NCI-H226 (cell line): ENCODE measurements at regions not wholly inside any gene's neighbourhood (a gene's known extent, or its start where the extent isn't known, plus 50 kb on each side); places are given as distances from the start of the nearest gene placed in this dataset.
A peak's percentile ranks its signal among the peaks of the same experiment; 100 is the strongest.

Experiments used
- DNase-seq: peaks from one replicate; pipeline ENCODE4 v3.0.0-alpha.2; 2015

GRCh38 chr5:44868541-44868940 is 59.8 kb downstream of the MRPS30 start:
- peak; percentile 42 for DNase-seq

GRCh38 chr5:44869928-44870327 is 61.2 kb downstream of the MRPS30 start:
- DNase-seq: no peak

DNA sequence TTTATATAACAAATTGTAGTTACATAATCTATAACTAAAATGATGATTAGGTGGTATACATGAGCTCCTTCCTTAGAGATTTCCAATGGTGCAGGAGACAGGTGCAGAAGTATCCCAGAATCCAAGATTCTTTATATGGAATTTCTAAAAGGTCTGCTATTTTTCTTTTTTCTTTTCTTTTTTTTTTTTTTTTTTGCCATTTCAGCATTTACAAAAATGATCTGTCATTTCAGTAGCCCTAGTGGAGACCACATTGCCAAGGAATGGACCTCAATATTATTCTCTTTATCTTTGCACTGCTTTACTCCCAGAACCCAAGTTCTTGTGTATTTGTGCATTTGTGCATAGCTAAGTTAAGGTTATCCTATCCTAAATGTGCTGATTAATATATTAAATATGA is 61.7 kb downstream of the MRPS30 start:
- DNase-seq: no peak

GRCh38 chr5:44871401-44871800 is 62.7 kb downstream of the MRPS30 start:
- no peak for DNase-seq

GRCh38 chr5:44875661-44876605 is 67.2 kb downstream of the MRPS30 start:
- peak; percentile 84 for DNase-seq

DNA sequence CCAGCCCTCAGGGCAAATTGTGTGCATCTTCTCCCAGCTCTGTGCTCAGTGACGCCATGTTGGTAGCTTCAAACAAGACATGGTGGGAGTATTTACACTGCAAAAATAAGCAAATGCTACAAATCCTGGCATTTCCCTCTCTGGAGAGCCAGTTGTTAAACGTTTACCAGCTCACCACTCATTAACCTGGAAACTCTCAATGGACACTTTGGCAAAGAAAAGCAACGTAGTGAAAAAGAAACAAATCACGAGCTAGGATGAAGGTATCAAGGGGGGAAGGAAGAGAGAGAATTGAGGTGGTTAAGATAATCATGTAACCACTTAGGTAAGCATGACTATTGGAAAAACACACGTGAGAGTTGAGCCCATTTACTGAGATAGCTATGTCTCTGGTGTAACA is 72.5 kb downstream of the MRPS30 start:
- no peak for DNase-seq

GRCh38 chr5:44884036-44884435 is 75.3 kb downstream of the MRPS30 start:
- DNase-seq: no peak

- DNase-seq: peak; percentile 45
These were observed 77.2 kb downstream of the MRPS30 start for GRCh38 chr5:44885903-44886302.

DNA sequence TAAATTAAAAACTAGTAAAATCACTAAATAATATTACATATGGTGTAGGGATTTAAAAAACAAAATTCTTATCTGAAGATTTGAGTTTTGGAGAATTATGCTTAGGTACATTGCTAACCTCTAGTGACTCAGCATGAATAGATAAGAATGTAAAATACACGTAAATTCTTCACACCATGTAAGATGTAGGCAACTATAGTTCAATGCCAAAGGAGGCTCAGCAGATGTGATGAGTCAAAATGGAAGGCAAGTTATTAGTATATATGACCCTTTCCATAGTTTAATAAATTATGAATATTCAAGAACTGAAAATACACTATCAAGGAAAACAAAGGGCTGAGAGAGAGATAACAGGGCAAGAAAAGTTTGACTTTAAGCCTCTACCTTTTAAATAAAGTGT is 79.0 kb downstream of the MRPS30 start:
- DNase-seq: peak; percentile 28

DNA sequence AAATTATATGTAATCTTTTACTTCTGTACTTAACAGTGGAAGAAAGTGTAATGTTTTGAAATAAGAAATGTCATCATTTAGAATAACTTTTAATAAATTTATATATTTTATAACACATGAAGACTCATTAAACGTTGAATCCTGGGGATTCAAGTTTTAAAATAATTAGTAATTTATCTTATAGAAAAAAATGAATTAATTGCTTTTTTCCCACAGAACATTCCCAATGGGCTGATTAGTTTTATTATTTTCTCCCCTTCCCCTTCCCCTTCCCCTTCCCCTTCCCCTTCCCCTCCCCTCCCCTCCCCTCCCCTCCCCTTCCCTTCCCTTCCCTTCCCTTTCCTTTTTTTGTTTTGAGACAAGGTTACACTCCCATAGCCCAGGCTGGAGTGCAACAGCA is 79.7 kb downstream of the MRPS30 start:
- DNase-seq: no peak

DNA sequence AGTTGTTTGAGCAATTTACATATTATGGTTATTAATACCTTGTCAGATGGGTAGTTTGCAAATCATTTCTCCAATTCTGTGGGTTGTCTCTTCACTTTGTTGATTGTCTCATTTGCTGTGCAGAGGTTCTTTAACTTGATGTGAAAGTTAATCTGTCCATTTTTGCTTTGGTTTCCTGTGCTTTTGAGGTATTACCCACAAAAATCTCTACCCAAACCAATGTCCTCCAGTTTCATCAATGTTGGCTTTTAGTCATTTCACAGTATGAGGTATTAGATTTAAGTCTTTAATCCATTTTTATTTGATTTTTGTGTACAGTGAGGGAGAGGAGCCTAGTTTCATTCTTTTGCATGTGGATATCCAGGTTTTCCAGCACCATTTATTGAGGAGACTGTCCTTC is 82.4 kb downstream of the MRPS30 start:
- no peak for DNase-seq

DNA sequence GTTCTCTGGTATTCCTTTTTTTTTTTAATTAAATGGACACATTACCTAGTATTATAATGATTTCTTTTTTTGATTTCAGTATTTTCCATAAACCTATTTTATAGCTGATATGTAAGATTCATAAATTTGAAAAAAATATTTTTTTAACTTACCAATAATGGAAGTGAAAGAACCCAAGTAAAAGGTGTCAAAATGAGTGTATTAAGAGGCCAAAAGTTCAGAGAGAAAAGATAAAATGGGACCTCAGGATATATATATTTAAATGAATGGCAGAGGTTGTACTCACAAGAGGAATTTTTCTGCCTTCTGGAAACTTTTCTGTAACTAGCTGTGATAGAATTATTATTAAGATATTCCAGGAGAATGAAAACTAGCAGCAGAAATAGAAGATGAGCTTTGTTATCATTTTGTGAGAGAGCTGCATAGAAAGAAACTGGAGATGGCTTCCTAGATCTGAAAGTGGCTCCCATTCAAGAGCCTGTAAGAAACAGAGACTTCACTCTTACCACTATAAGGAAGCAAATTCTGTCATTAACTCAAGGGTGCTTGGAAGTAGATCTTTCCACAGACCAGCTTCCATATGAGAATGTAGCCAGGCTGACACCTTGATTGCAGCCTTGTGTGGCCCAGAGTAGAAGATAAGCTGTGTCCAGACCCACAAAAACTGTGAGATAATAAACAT is 91.7 kb downstream of the MRPS30 start:
- DNase-seq: no peak

- no peak for DNase-seq
These were observed 98.6 kb downstream of the MRPS30 start for GRCh38 chr5:44907396-44907795.

DNA sequence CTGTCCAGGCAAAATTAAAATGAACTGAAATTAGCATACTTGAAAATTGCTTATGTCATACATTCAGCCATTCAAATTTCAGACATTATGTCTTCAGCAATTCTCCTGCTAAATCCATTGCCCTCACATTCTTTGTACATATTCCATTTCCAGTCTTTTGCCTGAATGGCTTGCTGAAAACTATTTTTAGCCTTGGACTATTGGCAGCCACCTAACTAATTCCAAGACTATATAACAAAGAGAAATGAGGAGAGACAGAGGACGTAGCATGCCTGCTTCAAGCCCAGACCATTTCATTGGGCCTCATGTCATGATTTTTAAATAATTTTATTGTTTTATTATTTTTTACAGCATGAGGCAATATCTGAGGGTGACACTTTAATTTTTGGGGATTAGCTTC is 100.3 kb downstream of the MRPS30 start:
- DNase-seq: no peak

GRCh38 chr5:44911501-44911900 is 102.8 kb downstream of the MRPS30 start:
- no peak for DNase-seq

GRCh38 chr5:44914221-44914620 is 105.5 kb downstream of the MRPS30 start:
- peak; percentile 17 for DNase-seq

GRCh38 chr5:44919560-44919959 is 110.8 kb downstream of the MRPS30 start:
- DNase-seq: no peak

GRCh38 chr5:44927115-44927733 is 118.5 kb downstream of the MRPS30 start:
- DNase-seq: no peak

DNA sequence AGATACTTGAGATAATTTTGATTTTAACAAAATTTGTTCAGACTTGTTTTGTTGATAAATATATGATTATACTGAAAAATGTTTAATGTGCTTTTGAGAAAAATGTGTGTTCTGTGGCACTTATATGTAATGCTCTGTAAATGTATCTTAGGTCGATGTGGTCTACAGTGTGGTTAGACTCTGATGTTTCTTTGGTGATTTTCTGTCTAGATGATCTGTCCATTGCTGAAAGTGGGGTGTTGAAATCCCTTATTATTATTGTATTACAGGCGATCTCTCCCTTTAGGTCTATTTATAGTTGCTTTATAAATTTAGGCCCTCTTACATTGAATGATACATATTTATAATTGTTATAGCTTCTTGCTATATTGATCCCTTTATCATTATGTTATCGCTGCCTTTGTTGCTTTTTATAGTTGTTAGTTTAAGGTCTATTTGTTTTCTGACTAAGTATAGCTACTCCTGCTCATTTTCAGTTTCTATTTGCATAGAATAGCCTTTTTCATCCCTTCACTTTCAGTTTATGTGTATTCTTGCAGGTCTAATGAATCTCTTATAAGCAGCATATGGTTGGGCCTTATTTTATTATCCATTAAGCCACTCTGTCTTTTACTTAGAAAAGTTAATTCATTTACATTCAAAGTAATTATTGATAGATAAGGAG is 124.3 kb downstream of the MRPS30 start:
- DNase-seq: no peak

GRCh38 chr5:44933686-44934085 is 124.9 kb downstream of the MRPS30 start:
- no peak for DNase-seq

DNA sequence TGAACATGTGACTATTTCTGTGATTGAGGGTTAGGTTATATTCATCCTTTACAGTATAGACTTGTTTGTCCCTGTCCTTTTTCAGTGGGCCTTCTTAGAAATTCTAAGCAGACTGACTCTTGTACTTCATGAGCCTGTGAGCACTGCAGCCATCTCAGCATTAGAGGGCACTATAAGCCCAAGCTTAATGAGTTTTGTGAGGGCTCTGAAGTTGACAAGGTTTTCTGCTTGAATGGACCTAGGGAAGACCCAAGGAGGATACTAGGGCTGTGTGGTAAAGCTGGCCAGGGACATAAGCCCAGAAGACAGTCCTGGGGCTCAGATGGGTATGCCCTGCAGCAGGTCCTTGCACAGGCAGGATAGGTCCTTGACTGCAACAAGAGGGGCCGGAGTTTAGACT is 126.5 kb downstream of the MRPS30 start:
- DNase-seq: peak; percentile 31

- no peak for DNase-seq
These were observed 127.1 kb downstream of the MRPS30 start for GRCh38 chr5:44935871-44936270.

- no peak for DNase-seq
These were observed 133.8 kb downstream of the MRPS30 start for GRCh38 chr5:44942524-44943001.
